ENCODE measurements at regions not wholly inside any gene's neighbourhood (a gene's known extent, or its start where the extent isn't known, plus 50 kb on each side); places are given as distances from the start of the nearest gene placed in this dataset.

DNA sequence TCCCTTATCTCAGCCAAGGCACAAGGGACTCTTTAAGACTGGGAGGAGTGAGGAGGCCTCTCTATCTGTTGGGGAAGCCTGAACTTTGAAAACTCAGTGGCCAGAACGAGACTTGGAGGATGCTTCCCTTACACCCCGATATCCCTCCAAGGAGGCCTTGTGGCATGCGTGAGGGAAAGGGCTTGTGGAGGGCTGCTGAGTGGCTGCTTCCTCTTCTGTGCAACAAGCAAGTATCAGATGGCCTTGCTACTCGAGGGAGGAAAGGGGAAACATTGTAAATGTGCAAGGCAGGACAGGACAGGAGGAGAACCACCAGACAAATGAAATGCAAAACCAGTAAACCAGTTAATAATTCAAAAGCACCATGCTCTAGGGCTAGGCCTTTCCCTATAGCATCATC, 306.5 kb upstream of the MAP3K7 start:
- TF ChIP-seq CBX8 (IDR thresholded peaks at IDR 0.05) = no peak
- no peak for TF ChIP-seq FOSB (CRISPR knock-in tag; IDR thresholded peaks at IDR 0.05)
- no peak for TF ChIP-seq JUN (IDR thresholded peaks at IDR 0.05)
- no peak for TF ChIP-seq SMC3 (IDR thresholded peaks at IDR 0.05)
- TF ChIP-seq HOXA7 (CRISPR knock-in tag; IDR thresholded peaks at IDR 0.05) = no peak
- WGBS (ENCODE audit: missing lambda C conversion rate) = 15% methylated on average over 4 of the region's 4 CpGs
- ChIA-PET POLR2A (no interaction called here), CTCF (no interaction called here)
- Histone ChIP-seq H3K27ac (no peak overlapping the region), H3K4me1 (no peaks in the 10 kb centered on the region), H3K4me2 (no peak overlapping the region), H3K4me3 (no peak overlapping the region), H3K9me3 (no peaks in the 10 kb centered on the region)
- DNase-seq (ENCODE audit: low read depth in 1 of 2, low spot score in 1 of 2) = no peak
- FAIRE-seq = no peak
- ATAC-seq = no peak

GRCh38 chr6:90892271-90892670, 305.4 kb upstream of the MAP3K7 start:
- Histone ChIP-seq H3K27ac (no peak overlapping the region), H3K9me3 (no peaks in the 10 kb centered on the region), H3K4me2 (no peak overlapping the region), H3K4me1 (no peaks in the 10 kb centered on the region), H3K4me3 (no peak overlapping the region)
- 19% methylated on average over 3 of the region's 3 CpGs for WGBS (ENCODE audit: missing lambda C conversion rate)
- TF ChIP-seq CBX8 (IDR thresholded peaks at IDR 0.05) (no peak), RAD21 (conservative IDR thresholded peaks at IDR 0.05 in 1 of 2, IDR thresholded peaks at IDR 0.05 in 1 of 2) (0 out of 5 replicates have a peak, but pooled peaks of 1 of the 2 experiments have one; percentile 6)
- ATAC-seq (no peak), DNase-seq (ENCODE audit: low read depth in 1 of 2, low spot score in 1 of 2) (no peak), FAIRE-seq (no peak)
- CTCF ChIA-PET = no interaction called here
- POLR2A ChIA-PET = no interaction called here

DNA sequence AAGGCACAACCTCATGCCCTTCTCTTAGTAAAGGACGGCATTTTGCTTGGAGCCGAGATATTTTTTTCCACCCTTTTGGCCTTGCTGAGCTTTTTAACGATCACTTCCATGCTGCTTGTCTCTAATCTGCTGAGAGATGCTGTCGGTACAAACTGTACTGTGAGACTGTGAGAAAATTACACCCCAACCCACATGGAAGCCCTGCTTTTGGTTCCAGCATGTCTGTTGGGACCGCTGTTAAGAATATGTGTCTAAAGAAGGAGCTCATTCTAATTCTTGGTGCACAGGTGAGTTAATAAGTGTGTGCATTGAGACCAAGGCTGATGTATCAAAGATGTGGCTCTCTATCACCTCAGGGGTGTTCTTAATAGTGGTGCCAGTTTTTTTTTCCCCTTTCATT, 304.5 kb upstream of the MAP3K7 start:
- ATAC-seq = no peak
- Histone ChIP-seq H3K4me3 (no peak overlapping the region), H3K9me3 (no peaks in the 10 kb centered on the region), H3K4me2 (no peak overlapping the region), H3K4me1 (no peaks in the 10 kb centered on the region), H3K27ac (no peak overlapping the region)
- WGBS (ENCODE audit: missing lambda C conversion rate) = 24% methylated on average over 5 of the region's 5 CpGs
- DNase-seq (ENCODE audit: low read depth in 1 of 2, low spot score in 1 of 2) = no peak
- TF ChIP-seq FOXS1 (CRISPR knock-in tag; IDR thresholded peaks at IDR 0.05) (no peak), CEBPB (IDR thresholded peaks at IDR 0.05) (no peak), BCL3 (IDR thresholded peaks at IDR 0.05) (no peak), KDM5A (IDR thresholded peaks at IDR 0.05) (no peak), MAZ (IDR thresholded peaks at IDR 0.05; ENCODE audit: borderline replicate concordance, low read depth, low read length) (no peak), CBX2 (IDR thresholded peaks at IDR 0.05; ENCODE audit: borderline replicate concordance, low read depth) (no peak), NPAS2 (CRISPR knock-in tag; IDR thresholded peaks at IDR 0.05; ENCODE audit: borderline replicate concordance) (no peak), HEYL (CRISPR knock-in tag; IDR thresholded peaks at IDR 0.05) (no peak), FOSL2 (IDR thresholded peaks at IDR 0.05) (no peak), FOSL2 (CRISPR knock-in tag; IDR thresholded peaks at IDR 0.05) (no peak), SMC3 (IDR thresholded peaks at IDR 0.05) (no peak), ZSCAN20 (CRISPR knock-in tag; IDR thresholded peaks at IDR 0.05) (no peak), MAFK (IDR thresholded peaks at IDR 0.05; ENCODE audit: partially characterized antibody) (no peak), EHMT2 (IDR thresholded peaks at IDR 0.05; ENCODE audit: low read depth) (no peak), KDM1A (IDR thresholded peaks at IDR 0.05; ENCODE audit: low read depth) (no peak)
- TF ChIP-seq, protein P1, sequence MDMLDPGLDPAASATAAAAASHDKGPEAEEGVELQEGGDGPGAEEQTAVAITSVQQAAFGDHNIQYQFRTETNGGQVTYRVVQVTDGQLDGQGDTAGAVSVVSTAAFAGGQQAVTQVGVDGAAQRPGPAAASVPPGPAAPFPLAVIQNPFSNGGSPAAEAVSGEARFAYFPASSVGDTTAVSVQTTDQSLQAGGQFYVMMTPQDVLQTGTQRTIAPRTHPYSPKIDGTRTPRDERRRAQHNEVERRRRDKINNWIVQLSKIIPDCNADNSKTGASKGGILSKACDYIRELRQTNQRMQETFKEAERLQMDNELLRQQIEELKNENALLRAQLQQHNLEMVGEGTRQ (IDR thresholded peaks at IDR 0.05) = no peak
- ChIA-PET POLR2A (no interaction called here), CTCF (no interaction called here)
- FAIRE-seq = no peak
